PC-3 (cell line): ENCODE measurements at regions not wholly inside any gene's neighbourhood (a gene's known extent, or its start where the extent isn't known, plus 50 kb on each side); places are given as distances from the start of the nearest gene placed in this dataset.

ENCODE experiments used
- CTCF ChIP-seq: fragments of 300-600 bp; sonication (generic); conservative IDR thresholded peaks from 2 replicates; pipeline ENCODE4 v1.5.1; 2017; ENCODE audit warnings: antibody characterized with exemption, low read depth, mild to moderate bottlenecking, low read length
- EZH2phosphoT487 ChIP-seq: fragments of 300-600 bp; sonication (generic); IDR thresholded peaks from 2 replicates; pipeline ENCODE4 v1.6.1; 2018; ENCODE audit warnings: mild to moderate bottlenecking, antibody characterized with exemption, low read length, borderline replicate concordance

- TF ChIP-seq EZH2phosphoT487 = no peak
- TF ChIP-seq CTCF = no peak
Observed at GRCh38 chr2:216942016-216942415, 82.2 kb upstream of the TNP1 start.
